ENCODE measurements at regions not wholly inside any gene's neighbourhood (a gene's known extent, or its start where the extent isn't known, plus 50 kb on each side); places are given as distances from the start of the nearest gene placed in this dataset.

GRCh38 chr9:103757062-103757461 is 337.0 kb upstream of the SMC2 start:
- TF ChIP-seq POLR2A (IDR thresholded peaks at IDR 0.05; ENCODE audit: low read depth, low read length) (no peak), POLR2AphosphoS5 (IDR thresholded peaks at IDR 0.05; ENCODE audit: low read depth, low read length) (no peak), TAF1 (IDR thresholded peaks at IDR 0.05; ENCODE audit: borderline replicate concordance, low read depth, low read length) (no peak)
